Prostate gland (tissue), 2 donors: ENCODE measurements at regions not wholly inside any gene's neighbourhood (a gene's known extent, or its start where the extent isn't known, plus 50 kb on each side); places are given as distances from the start of the nearest gene placed in this dataset.

Source experiments
- CTCF ChIP-seq, 4 experiments: fragments of 200-600 bp in 2 of 4; fragments of 450-650 bp in 2 of 4; sonication (generic) in 2 of 4; IDR thresholded peaks; 1 replicate in 3 of 4; 2 replicates in 1 of 4; pipeline ENCODE4 v1.5.1; 2016 to 2019; ENCODE audit warnings: antibody characterized with exemption in 4 of 4, mild to moderate bottlenecking in 2 of 4, moderate library complexity in 2 of 4
- POLR2A ChIP-seq: fragments of 450-650 bp; IDR thresholded peaks from one replicate; pipeline ENCODE4 v1.6.1; 2016; ENCODE audit warnings: antibody characterized with exemption, mild to moderate bottlenecking
- POLR2AphosphoS5 ChIP-seq: sonication (generic); formaldehyde crosslinking; IDR thresholded peaks from one replicate; pipeline ENCODE4 v1.6.1; 2017; ENCODE audit warnings: antibody characterized with exemption

GRCh38 chr5:18792145-18792544 is 1157.9 kb downstream of the TAF11L14 start:
- no peak for TF ChIP-seq CTCF (IDR thresholded peaks at IDR 0.05)
- no peak for TF ChIP-seq POLR2A
- TF ChIP-seq POLR2AphosphoS5, result no peak
